Raji (cell line): ENCODE measurements at regions not wholly inside any gene's neighbourhood (a gene's known extent, or its start where the extent isn't known, plus 50 kb on each side); places are given as distances from the start of the nearest gene placed in this dataset.

Source experiments
- POLR2A ChIP-seq: IDR thresholded peaks from 2 replicates; pipeline ENCODE4 v1.6.1; 2011; ENCODE audit warnings: low read depth, low read length, control low read depth; ENCODE audit not compliant: insufficient read depth

GRCh38 chr3:67923796-67924195 is 269.4 kb upstream of the SUCLG2 start:
- no peak for TF ChIP-seq POLR2A

- no peak for TF ChIP-seq POLR2A
Observed at GRCh38 chr3:67920969-67921368, 266.6 kb upstream of the SUCLG2 start.

GRCh38 chr3:67920311-67920710 is 265.9 kb upstream of the SUCLG2 start:
- no peak for TF ChIP-seq POLR2A

- TF ChIP-seq POLR2A: no peak
Observed at GRCh38 chr3:67916353-67916752, 261.9 kb upstream of the SUCLG2 start.

GRCh38 chr3:67907735-67908134 is 253.3 kb upstream of the SUCLG2 start:
- no peak for TF ChIP-seq POLR2A

GRCh38 chr3:67906261-67906660 is 251.8 kb upstream of the SUCLG2 start:
- no peak for TF ChIP-seq POLR2A

GRCh38 chr3:67901681-67902080 is 247.3 kb upstream of the SUCLG2 start:
- no peak for TF ChIP-seq POLR2A

GRCh38 chr3:67898916-67899315 is 244.5 kb upstream of the SUCLG2 start:
- no peak for TF ChIP-seq POLR2A

GRCh38 chr3:67897351-67898336 is 243.2 kb upstream of the SUCLG2 start:
- TF ChIP-seq POLR2A: 0 out of 2 replicates have a peak, but pooled peaks have one; percentile 17

- no peak for TF ChIP-seq POLR2A
Observed at GRCh38 chr3:67896130-67896529, 241.7 kb upstream of the SUCLG2 start.

GRCh38 chr3:67894510-67894909 is 240.1 kb upstream of the SUCLG2 start:
- TF ChIP-seq POLR2A: no peak

- TF ChIP-seq POLR2A: no peak
Observed at GRCh38 chr3:67884345-67884744, 229.9 kb upstream of the SUCLG2 start.

GRCh38 chr3:67883766-67884165 is 229.4 kb upstream of the SUCLG2 start:
- TF ChIP-seq POLR2A: no peak

- TF ChIP-seq POLR2A: no peak
Observed at GRCh38 chr3:67882981-67883380, 228.6 kb upstream of the SUCLG2 start.

- no peak for TF ChIP-seq POLR2A
Observed at GRCh38 chr3:67876261-67876660, 221.8 kb upstream of the SUCLG2 start.

GRCh38 chr3:67875858-67876257 is 221.4 kb upstream of the SUCLG2 start:
- no peak for TF ChIP-seq POLR2A
